PFSK-1 (cell line): ENCODE measurements at regions not wholly inside any gene's neighbourhood (a gene's known extent, or its start where the extent isn't known, plus 50 kb on each side); places are given as distances from the start of the nearest gene placed in this dataset.

ENCODE experiments used
- FOXP2 ChIP-seq: optimal IDR thresholded peaks from 2 replicates; pipeline ENCODE3; 2011; ENCODE audit warnings: borderline replicate concordance, control low read depth, inconsistent platforms; ENCODE audit not compliant: insufficient read depth; ENCODE audit errors: extremely low read length, extremely low read depth
- POLR2AphosphoS5 ChIP-seq: IDR thresholded peaks from 2 replicates; pipeline ENCODE4 v1.6.1; 2012; ENCODE audit warnings: low read depth, mild to moderate bottlenecking, control low read depth, low read length, moderate library complexity
- TAF1 ChIP-seq: IDR thresholded peaks from 2 replicates; pipeline ENCODE4 v1.6.1; 2012; ENCODE audit warnings: low read length, control low read depth, borderline replicate concordance; ENCODE audit not compliant: insufficient read depth
- TF ChIP-seq, protein P1 (sequence below), 2 experiments: IDR thresholded peaks; 2 replicates each; pipeline versions ENCODE4 v1.6.1 to v1.8.0; 2011 to 2012; ENCODE audit warnings: low read depth in 2 of 2, low read length in 2 of 2, control low read depth in 1 of 2, inconsistent platforms in 1 of 2, mild to moderate bottlenecking in 1 of 2, moderate library complexity in 1 of 2; ENCODE audit not compliant: insufficient read depth in 1 of 2

DNA sequence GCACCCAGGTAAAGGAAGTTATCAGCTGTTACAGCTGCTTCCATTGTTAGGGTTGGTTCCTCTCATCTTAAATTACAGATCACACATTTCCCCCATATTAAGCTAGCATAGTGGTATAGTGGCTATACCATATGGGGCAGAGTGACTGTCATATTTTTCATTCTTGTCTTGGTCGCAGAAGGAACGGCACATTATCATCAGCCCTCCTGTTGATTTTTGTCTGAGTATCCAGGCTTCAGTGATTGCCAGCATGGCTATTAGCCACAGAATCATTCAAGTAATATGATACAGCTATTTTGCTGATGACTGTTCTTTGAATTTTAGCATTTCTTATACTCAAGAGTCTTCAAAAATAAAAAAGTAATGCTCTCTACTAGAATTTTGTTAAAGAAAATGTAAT is 240.9 kb downstream of the LIG4 start:
- TF ChIP-seq POLR2AphosphoS5 = no peak
- TF ChIP-seq FOXP2 = no peak
- TF ChIP-seq TAF1 = no peak
- TF ChIP-seq, protein P1, sequence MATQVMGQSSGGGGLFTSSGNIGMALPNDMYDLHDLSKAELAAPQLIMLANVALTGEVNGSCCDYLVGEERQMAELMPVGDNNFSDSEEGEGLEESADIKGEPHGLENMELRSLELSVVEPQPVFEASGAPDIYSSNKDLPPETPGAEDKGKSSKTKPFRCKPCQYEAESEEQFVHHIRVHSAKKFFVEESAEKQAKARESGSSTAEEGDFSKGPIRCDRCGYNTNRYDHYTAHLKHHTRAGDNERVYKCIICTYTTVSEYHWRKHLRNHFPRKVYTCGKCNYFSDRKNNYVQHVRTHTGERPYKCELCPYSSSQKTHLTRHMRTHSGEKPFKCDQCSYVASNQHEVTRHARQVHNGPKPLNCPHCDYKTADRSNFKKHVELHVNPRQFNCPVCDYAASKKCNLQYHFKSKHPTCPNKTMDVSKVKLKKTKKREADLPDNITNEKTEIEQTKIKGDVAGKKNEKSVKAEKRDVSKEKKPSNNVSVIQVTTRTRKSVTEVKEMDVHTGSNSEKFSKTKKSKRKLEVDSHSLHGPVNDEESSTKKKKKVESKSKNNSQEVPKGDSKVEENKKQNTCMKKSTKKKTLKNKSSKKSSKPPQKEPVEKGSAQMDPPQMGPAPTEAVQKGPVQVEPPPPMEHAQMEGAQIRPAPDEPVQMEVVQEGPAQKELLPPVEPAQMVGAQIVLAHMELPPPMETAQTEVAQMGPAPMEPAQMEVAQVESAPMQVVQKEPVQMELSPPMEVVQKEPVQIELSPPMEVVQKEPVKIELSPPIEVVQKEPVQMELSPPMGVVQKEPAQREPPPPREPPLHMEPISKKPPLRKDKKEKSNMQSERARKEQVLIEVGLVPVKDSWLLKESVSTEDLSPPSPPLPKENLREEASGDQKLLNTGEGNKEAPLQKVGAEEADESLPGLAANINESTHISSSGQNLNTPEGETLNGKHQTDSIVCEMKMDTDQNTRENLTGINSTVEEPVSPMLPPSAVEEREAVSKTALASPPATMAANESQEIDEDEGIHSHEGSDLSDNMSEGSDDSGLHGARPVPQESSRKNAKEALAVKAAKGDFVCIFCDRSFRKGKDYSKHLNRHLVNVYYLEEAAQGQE (IDR thresholded peaks at IDR 0.05; ENCODE audit: insufficient read depth in 1 of 2, low read depth in 2 of 2, low read length in 2 of 2) = no peak
